Activated naive CD8-positive, alpha-beta T cell treated with anti-CD3 and anti-CD28 coated beads, Interleukin-2, amount 10 ng/mL, durations not matched to agents 7 days and 5 days (primary cell): ENCODE measurements at regions not wholly inside any gene's neighbourhood (a gene's known extent, or its start where the extent isn't known, plus 50 kb on each side); places are given as distances from the start of the nearest gene placed in this dataset.
"Not testable (repeated sequence)": the region's sequence is repeated elsewhere in the genome, so short reads cannot be mapped to it uniquely, and the experiment has no call there.

Experiments used
- ATAC-seq: fragments of 150-1000 bp; cut with Tn5 transposase; one replicate; pipeline ENCODE4 v1.10.0; 2021; ENCODE audit warnings: low read depth, moderate library complexity
- POLR2A ChIA-PET: fragments of 350-600 bp; sonication (Branson Sonifier 250); formaldehyde crosslinking; loops from one replicate; lab custom pipeline; 2021; ENCODE audit warnings: antibody characterized with exemption; lab: Charles Lee
- DNase-seq: peaks from one replicate; pipeline ENCODE4 v3.0.0; 2021
- H3K27ac Mint-ChIP-seq: one replicate; pipeline ENCODE4 v1.8.0; 2022; ENCODE audit warnings: mild to moderate bottlenecking, mixed read lengths
- H3K27me3 Mint-ChIP-seq: one replicate; pipeline ENCODE4 v1.8.0; 2022; ENCODE audit warnings: mild to moderate bottlenecking, moderate library complexity, mixed read lengths
- H3K36me3 Mint-ChIP-seq: one replicate; pipeline ENCODE4 v1.8.0; 2021; ENCODE audit warnings: mild to moderate bottlenecking, mixed read lengths
- H3K4me1 Mint-ChIP-seq: one replicate; pipeline ENCODE4 v1.8.0; 2021; ENCODE audit warnings: mixed read lengths
- H3K4me3 Mint-ChIP-seq: one replicate; pipeline ENCODE4 v1.8.0; 2022; ENCODE audit warnings: mild to moderate bottlenecking, moderate library complexity, mixed read lengths
- H3K9me3 Mint-ChIP-seq: one replicate; pipeline ENCODE4 v1.8.0; 2021; ENCODE audit warnings: mixed read lengths

DNA sequence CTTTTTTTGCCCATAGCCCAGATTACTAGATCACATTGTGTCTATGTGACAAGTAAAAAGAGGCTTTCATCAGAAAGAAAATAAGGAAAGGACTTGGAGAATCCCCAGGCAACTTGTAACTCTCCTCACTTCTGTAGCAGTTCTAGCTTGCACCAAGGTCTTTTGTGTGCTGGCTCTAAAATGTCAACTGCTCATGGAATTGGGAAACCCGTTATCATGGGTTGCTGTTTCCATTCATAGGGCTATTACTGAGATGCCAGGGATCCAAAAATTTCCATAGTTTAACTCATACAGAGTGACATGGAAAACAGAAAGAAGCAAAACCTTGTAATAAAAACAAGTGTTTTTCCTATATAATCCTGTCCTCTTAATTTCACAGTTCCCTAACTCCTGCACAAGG, 123.9 kb upstream of the FBXL7 start:
- no peaks in the 10 kb centered on the region for H3K27me3 Mint-ChIP-seq
- no peak overlapping the region for H3K4me3 Mint-ChIP-seq
- H3K27ac Mint-ChIP-seq: no peak overlapping the region
- no peaks in the 10 kb centered on the region for H3K36me3 Mint-ChIP-seq
- H3K4me1 Mint-ChIP-seq: no peaks in the 10 kb centered on the region
- H3K9me3 Mint-ChIP-seq: no peaks in the 10 kb centered on the region
- ATAC-seq (no peak), DNase-seq (no peak)
- POLR2A ChIA-PET: no interaction called here

DNA sequence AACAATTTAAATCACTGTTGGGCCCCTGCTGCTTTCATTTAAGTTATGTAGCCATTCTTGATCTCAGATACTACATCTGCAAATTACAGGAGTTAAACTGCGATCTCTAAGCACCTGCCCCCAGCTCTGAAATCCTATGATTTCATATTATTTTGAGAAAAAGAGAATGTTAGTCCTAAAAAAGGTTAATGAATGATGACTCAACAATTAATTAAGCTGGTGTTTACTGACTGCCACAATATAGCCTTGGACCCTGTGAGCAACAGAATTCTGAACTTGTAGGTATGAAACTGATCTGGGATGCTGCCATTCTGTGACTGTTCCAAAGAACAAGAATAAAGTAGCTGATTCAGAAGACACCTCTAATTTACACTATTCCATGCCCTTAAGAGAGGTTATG, 124.4 kb upstream of the FBXL7 start:
- H3K27ac Mint-ChIP-seq: no peak overlapping the region
- DNase-seq: no peak
- no peaks in the 10 kb centered on the region for H3K4me1 Mint-ChIP-seq
- H3K9me3 Mint-ChIP-seq: no peaks in the 10 kb centered on the region
- no peak overlapping the region for H3K4me3 Mint-ChIP-seq
- no peak for ATAC-seq
- POLR2A ChIA-PET: no interaction called here
- no peaks in the 10 kb centered on the region for H3K36me3 Mint-ChIP-seq
- H3K27me3 Mint-ChIP-seq: no peaks in the 10 kb centered on the region

DNA sequence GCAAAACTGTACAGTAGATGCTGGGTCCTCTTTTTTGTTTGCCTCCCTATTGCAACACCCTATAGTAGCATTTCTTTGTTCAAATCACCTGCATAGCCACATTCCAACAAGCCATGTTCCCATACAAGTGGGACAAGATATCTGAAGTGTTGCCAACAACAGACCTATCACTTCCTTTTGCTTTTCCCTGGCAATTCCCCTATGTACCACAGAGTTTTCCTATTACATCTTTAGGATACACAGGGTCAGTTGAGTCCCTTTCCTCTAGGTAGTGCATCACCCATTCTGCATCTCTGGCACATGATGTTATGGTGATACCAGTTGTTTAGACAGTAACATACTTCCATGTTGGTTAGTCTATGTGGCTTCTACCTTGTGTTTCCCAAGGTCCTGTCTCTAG, 125.1 kb upstream of the FBXL7 start:
- no peak overlapping the region for H3K27ac Mint-ChIP-seq
- no peaks in the 10 kb centered on the region for H3K36me3 Mint-ChIP-seq
- POLR2A ChIA-PET: no interaction called here
- no peaks in the 10 kb centered on the region for H3K27me3 Mint-ChIP-seq
- H3K4me1 Mint-ChIP-seq: no peaks in the 10 kb centered on the region
- no peak for DNase-seq
- ATAC-seq: no peak
- no peaks in the 10 kb centered on the region for H3K9me3 Mint-ChIP-seq
- H3K4me3 Mint-ChIP-seq: no peak overlapping the region

DNA sequence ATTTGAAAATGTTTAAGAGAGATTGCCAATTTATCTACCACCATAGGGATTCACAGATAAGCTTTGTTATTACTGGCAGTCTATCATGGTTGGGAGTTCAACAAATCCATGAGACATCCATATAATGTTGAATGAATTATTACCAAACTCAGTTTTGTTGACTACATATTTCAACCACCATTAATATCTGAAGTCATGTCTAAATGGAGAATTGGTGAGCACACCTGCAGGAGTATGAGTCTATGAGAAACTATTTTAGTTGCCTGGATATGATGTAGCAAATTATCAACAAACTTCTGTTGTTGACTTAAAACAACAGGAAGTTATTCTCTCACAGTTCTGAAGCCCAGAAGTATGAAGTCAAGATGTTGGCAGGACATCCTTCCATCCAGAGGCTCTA, 126.8 kb upstream of the FBXL7 start:
- ATAC-seq (no peak), DNase-seq (no peak)
- Mint-ChIP-seq H3K36me3 (no peaks in the 10 kb centered on the region), H3K27ac (no peak overlapping the region), H3K27me3 (no peaks in the 10 kb centered on the region), H3K4me1 (no peaks in the 10 kb centered on the region), H3K9me3 (no peaks in the 10 kb centered on the region), H3K4me3 (no peak overlapping the region)
- POLR2A ChIA-PET: no interaction called here

DNA sequence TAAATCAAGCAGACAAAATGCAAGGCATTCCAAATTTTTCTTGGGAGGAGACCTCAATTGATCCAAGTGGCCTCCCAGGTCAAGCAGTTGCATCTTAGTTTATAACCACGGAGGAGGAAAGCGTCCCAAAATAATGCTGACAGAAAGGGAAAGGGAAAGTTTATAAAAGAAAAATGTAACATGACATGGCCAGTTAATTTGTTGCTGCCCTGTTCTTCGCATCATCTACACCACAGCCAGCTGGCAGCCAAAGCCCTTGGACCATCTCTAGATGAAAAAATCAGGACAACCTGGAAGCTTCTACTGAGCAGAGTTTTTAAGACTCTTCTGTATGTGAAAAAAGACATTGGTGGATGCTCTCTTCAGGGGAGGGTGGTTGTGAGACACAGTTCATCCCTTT, 128.8 kb upstream of the FBXL7 start:
- peaks cover 6% of the 10 kb centered on the region for H3K9me3 Mint-ChIP-seq
- no peak overlapping the region for H3K27ac Mint-ChIP-seq
- H3K4me3 Mint-ChIP-seq: no peak overlapping the region
- POLR2A ChIA-PET: no interaction called here
- no peak for ATAC-seq
- DNase-seq: no peak
- peaks cover 2% of the 10 kb centered on the region for H3K4me1 Mint-ChIP-seq
- no peaks in the 10 kb centered on the region for H3K27me3 Mint-ChIP-seq
- H3K36me3 Mint-ChIP-seq: no peaks in the 10 kb centered on the region

DNA sequence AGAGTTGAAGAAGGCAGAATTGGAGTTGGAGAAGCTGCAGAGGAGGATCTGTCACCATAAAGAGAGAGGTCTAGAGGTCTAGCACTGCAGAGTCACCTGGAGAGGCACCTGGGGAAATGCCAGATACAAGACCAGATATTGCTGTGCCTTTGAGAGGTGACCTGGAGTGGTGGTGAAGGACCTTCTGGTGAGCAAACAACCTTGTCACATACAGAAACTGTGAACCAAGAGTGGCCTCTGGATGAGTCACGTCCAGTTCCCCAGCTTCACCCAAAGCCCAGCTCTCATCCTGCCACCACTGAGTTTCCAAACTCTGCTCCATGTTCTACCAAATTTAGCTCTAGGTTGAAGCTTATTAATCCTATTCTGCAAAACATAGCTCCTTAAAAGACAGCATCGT, 131.1 kb upstream of the FBXL7 start:
- POLR2A ChIA-PET: no interaction called here
- Mint-ChIP-seq H3K4me3 (no peak overlapping the region), H3K27me3 (no peaks in the 10 kb centered on the region), H3K36me3 (no peaks in the 10 kb centered on the region), H3K27ac (no peak overlapping the region), H3K9me3 (peaks cover 6% of the 10 kb centered on the region), H3K4me1 (peaks cover 2% of the 10 kb centered on the region)
- no peak for DNase-seq
- no peak for ATAC-seq

DNA sequence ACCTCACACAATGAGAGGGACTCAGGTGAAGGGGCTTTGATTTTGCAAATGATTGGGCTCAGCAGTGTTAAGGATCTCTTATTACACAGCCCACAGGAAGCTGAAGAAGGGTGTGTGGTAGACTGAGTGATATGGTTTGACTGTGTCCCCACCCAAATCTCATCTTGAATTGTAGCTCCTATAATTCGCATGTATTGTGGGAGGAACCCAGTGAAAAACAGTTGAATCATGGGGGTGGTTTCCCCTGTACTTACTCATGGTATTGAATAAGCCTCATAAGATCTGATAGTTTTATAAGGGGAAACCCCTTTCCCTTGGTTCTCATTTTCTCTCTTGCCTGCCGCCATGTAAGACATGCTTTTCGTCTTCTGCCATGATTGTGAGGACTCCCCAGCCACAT, 132.5 kb upstream of the FBXL7 start:
- Mint-ChIP-seq H3K9me3 (peaks cover 6% of the 10 kb centered on the region), H3K36me3 (no peaks in the 10 kb centered on the region), H3K27me3 (no peaks in the 10 kb centered on the region), H3K4me3 (no peak overlapping the region), H3K4me1 (peaks cover 2% of the 10 kb centered on the region), H3K27ac (no peak overlapping the region)
- DNase-seq: no peak
- POLR2A ChIA-PET: no interaction called here
- no peak for ATAC-seq

DNA sequence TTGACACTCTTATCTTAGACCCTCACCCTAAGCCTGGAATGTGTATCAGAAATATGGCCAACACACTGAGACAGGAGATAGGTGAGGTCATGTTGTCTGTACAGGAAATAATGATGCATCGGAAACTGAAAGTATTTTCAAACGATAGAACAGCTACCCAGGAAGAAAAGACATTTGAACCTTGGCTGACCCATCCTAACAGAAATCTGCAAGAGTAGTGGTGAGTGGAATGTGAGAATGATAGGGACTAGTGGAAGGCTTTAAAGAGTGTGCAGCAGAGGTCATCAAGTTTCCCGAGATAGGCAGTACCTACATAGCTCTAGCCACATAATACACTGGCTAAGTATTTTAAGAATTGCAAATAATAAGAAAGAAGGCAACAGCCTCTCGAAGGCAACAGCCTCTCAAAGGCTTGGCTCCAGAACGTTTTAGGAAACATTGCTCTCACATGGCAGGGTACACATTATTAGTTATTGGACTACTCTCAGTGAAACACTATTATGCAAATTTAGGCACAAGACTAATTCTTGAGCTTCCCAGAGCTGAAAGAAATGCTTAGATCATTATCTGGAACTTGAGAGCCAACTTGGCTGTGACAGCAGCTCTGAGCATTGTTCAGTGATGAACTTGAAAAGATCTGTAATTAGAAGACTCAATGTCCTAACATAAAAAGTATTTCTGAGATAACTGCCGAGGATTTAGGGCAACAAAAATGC, 133.1 kb upstream of the FBXL7 start:
- no peak for ATAC-seq
- Mint-ChIP-seq H3K4me3 (no peak overlapping the region), H3K27me3 (no peaks in the 10 kb centered on the region), H3K36me3 (no peaks in the 10 kb centered on the region), H3K27ac (no peak overlapping the region), H3K4me1 (peaks cover 2% of the 10 kb centered on the region), H3K9me3 (peaks cover 6% of the 10 kb centered on the region)
- no peak for DNase-seq
- POLR2A ChIA-PET: no interaction called here

DNA sequence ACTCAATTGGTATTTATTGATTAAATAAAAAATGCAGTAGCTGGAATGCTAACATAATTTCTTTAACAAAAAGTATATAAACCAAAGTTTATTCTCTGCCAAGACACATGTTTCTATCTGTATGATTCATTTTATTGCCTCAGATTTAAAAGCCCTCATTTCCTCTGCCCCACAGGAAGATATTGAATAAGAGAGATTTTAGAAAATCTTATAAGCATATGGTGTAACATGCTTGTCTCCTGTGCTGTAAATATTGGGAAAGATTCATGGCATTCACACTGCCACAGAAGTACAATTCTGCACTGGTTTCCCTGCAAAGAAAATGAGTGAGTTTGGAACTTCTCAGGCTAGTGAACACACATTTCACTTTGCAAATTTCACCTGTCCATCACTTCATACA, 134.9 kb upstream of the FBXL7 start:
- POLR2A ChIA-PET: no interaction called here
- Mint-ChIP-seq H3K36me3 (no peaks in the 10 kb centered on the region), H3K27ac (no peak overlapping the region), H3K27me3 (no peaks in the 10 kb centered on the region), H3K4me1 (peaks cover 2% of the 10 kb centered on the region), H3K4me3 (no peak overlapping the region), H3K9me3 (peaks cover 9% of the 10 kb centered on the region)
- ATAC-seq: no peak
- no peak for DNase-seq

DNA sequence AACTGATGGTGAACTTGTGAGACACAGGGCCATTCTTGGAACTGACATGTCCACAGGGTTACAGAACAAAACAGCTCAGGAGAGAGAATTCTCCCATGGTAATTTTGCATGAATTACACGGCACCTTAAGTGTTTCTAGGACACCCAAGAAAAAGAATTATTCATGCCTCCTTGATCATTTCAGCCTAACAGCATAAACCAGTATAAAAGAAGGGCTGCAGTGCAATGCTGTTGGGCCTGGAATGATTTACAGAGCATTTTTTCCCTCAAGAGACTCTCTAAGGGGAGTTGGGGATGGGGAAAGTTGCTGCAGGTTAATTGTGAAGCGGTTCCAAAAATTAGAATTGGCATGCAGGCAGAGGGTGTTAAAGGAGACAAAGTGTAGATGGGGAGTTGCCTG, 136.4 kb upstream of the FBXL7 start:
- no peaks in the 10 kb centered on the region for H3K36me3 Mint-ChIP-seq
- DNase-seq (no peak), ATAC-seq (no peak)
- POLR2A ChIA-PET: no interaction called here
- no peaks in the 10 kb centered on the region for H3K27me3 Mint-ChIP-seq
- H3K4me3 Mint-ChIP-seq: no peak overlapping the region
- H3K4me1 Mint-ChIP-seq: peaks cover 2% of the 10 kb centered on the region
- peaks cover 12% of the 10 kb centered on the region for H3K9me3 Mint-ChIP-seq
- no peak overlapping the region for H3K27ac Mint-ChIP-seq

DNA sequence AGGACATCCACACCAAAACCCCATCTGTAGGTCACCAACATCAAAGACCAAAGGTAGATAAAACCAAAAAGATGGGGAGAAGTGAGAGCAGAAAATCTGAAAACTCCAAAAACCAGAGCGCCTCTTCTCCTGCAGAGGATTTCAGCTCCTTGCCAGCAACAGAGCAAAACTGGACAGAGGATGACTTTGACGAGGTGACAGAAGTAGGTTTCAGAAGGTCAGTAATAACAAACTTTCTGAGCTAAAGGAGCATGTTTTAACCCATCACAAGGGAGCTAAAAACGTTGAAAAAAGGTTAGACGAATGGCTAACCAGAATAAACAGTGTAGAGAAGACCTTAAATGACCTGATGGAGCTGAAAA, 142.9 kb upstream of the FBXL7 start:
- ATAC-seq, H3K9me3 Mint-ChIP-seq, H3K4me1 Mint-ChIP-seq, H3K4me3 Mint-ChIP-seq, H3K36me3 Mint-ChIP-seq, H3K27me3 Mint-ChIP-seq, DNase-seq, POLR2A ChIA-PET, H3K27ac Mint-ChIP-seq: not testable (repeated sequence)

DNA sequence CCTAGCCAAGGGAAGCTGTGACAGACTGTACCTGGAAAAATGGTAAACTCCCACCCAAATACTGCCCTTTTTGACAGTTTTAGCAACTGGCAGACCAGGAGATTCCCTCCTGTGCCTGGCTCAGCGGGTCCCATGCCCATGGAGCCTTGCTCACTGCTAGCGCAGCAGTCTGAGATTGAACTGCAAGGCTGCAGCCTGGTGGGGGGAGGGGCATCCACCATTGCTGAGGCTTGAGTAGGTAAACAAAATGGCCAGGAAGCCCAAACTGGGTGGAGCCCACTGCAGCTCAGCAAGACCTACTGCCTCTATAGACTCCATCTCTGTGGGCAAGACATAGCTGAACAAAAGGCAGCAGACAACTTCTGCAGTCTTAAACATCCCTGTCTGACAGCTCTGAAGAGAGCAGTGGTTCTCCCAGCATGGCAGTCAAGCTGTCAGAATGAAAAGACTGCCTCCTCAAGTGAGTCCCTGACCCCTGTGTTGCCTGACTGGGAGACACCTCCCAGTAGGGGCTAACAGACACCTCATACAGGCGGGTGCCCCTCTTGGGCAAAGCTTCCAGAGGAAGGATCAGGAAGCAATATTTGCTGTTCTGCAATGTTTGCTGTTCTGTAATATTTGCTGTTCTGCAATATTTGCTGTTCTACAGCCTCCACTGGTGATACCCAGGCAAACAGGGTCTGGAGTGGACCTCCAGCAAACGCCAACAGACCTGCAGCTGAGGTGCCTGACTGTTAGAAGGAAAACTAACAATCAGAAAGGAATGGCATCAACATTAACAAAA, 143.5 kb upstream of the FBXL7 start:
- H3K4me3 Mint-ChIP-seq, POLR2A ChIA-PET, H3K9me3 Mint-ChIP-seq, DNase-seq, H3K27ac Mint-ChIP-seq, ATAC-seq, H3K4me1 Mint-ChIP-seq, H3K27me3 Mint-ChIP-seq, H3K36me3 Mint-ChIP-seq: not testable (repeated sequence)

DNA sequence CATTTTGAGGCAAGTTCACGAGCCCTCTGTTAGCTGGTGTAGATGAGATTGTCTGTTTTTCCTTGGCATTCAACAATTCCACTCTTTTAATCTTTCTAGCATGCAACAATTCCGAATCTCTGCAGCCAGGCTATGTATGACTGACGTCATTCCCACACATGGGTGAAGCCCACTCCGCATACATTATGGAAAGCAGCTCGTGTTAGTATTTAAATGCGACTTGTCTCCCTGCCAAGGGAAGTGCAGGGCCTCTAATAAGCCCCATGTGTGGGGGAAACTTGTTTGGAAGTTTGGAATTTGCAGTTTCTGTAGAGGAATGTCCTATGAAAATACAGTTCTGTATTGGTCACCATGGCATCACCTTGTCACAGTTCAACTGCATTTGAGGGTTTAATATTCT, 146.0 kb upstream of the FBXL7 start:
- ATAC-seq: no peak
- H3K4me3 Mint-ChIP-seq: no peak overlapping the region
- POLR2A ChIA-PET: no interaction called here
- peaks cover 6% of the 10 kb centered on the region for H3K9me3 Mint-ChIP-seq
- no peaks in the 10 kb centered on the region for H3K36me3 Mint-ChIP-seq
- no peak overlapping the region for H3K27ac Mint-ChIP-seq
- no peaks in the 10 kb centered on the region for H3K4me1 Mint-ChIP-seq
- H3K27me3 Mint-ChIP-seq: no peaks in the 10 kb centered on the region
- DNase-seq: no peak

DNA sequence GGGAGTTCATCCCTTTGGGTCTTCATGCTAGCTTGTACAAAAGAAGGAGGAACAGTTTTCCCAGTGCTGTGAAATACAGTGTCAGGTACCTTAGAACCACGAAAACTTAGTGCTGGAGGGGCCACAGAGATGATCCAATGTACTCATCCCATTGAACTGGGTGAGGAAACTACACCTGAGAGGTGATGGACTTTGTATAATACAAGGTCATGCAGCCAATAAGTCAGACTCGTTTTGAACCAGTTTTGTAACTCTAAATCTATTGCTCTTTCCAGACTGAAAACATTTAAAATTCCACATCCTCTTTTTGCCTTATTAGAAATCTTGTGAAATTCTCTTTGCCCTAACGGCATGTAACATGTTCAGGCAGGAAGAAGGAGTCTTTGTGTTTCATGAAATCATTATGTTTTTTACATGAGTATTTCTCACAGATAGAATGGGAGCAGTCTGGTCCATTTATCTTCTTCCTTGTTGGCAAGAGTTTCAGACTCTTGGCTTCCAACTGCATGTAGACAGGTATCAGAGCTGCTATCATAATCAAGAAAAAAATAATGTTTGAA, 146.8 kb upstream of the FBXL7 start:
- no peak for DNase-seq
- Mint-ChIP-seq H3K9me3 (peaks cover 4% of the 10 kb centered on the region), H3K36me3 (no peaks in the 10 kb centered on the region), H3K4me3 (no peak overlapping the region), H3K27me3 (no peaks in the 10 kb centered on the region), H3K4me1 (no peaks in the 10 kb centered on the region), H3K27ac (no peak overlapping the region)
- ATAC-seq: no peak
- POLR2A ChIA-PET: no interaction called here
